Thoracic aorta (tissue), 2 donors: ENCODE measurements at regions not wholly inside any gene's neighbourhood (a gene's known extent, or its start where the extent isn't known, plus 50 kb on each side); places are given as distances from the start of the nearest gene placed in this dataset.

Source experiments
- ATAC-seq: fragments of 150-250 bp; one replicate; pipeline ENCODE4 v1.8.0; 2017; ENCODE audit warnings: low read depth; ENCODE audit not compliant: insufficient number of reproducible peaks, low FRiP score
- DNase-seq: peaks from one replicate; pipeline ENCODE4 v3.0.0-alpha.2; 2020; ENCODE audit warnings: low spot score
- H3K27ac ChIP-seq, 2 donors: fragments of 200-600 bp; sonication (generic); 1 replicate in 1 of 2; 2 replicates in 1 of 2; pipeline ENCODE4 v1.5.1; 2016; ENCODE audit warnings: mild to moderate bottlenecking in 2 of 2, moderate library complexity in 2 of 2
- H3K27me3 ChIP-seq: fragments of 200-600 bp; sonication (generic); replicated peaks from 2 replicates; pipeline ENCODE4 v1.6.0; 2016; ENCODE audit warnings: mild to moderate bottlenecking; ENCODE audit not compliant: insufficient read depth
- H3K36me3 ChIP-seq: fragments of 200-600 bp; sonication (generic); one replicate; pipeline ENCODE4 v1.5.1; 2016
- H3K4me1 ChIP-seq, 2 donors: fragments of 200-600 bp; sonication (generic); 1 replicate in 1 of 2; 2 replicates in 1 of 2; pipeline versions ENCODE4 v1.5.1 to v1.6.0; 2016; ENCODE audit warnings: low read depth in 2 of 2, mild to moderate bottlenecking in 1 of 2; ENCODE audit not compliant: control insufficient read depth in 1 of 2
- H3K4me3 ChIP-seq: fragments of 200-600 bp; sonication (generic); 2 replicates; pipeline ENCODE4 v1.5.1; 2016; ENCODE audit warnings: mild to moderate bottlenecking
- H3K9me3 ChIP-seq: fragments of 200-600 bp; sonication (generic); 2 replicates; pipeline ENCODE4 v1.5.1; 2016
- TF ChIP-seq, protein P1 (sequence below): fragments of 200-600 bp; sonication (generic); IDR thresholded peaks from one replicate; pipeline ENCODE4 v1.5.1; 2019; ENCODE audit warnings: antibody characterized with exemption

DNA sequence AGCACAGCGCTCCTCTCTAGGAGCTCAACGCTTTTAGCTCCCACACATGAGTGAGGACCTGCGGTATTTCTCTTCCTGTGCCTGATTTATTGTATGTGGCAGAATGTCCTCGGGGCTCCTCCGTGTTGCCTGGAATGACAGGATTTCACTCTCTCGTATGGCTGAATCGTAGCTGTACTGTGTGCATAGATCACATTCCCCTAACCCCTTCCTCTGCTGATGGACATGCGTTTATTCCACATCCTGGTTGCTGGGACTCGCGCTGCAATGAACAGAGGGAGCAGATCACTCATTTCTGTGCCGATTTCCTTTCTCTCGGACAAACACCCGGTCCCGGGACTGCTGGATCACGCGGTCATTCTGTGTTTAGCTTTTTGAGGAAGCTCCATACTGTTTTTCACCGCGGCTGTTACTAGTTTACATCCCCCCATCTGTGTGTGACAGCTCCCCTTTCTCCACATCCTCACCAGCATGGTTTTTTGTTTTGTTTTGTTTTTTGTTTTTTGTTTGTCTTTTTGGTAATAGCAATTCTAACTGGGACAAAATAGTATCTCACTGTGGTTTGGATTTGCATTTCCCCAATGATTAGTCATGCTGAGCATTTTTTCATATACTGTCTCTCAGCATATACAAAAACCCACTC, 76.3 kb downstream of the FOXL3 start:
- DNase-seq: no peak
- Histone ChIP-seq H3K4me3 (peak overlapping the region; percentile 19), H3K27ac (no peak overlapping the region), H3K36me3 (no peaks in the 10 kb centered on the region), H3K9me3 (no peaks in the 10 kb centered on the region), H3K4me1 (no peaks in the 10 kb centered on the region), H3K27me3 (no peaks in the 10 kb centered on the region)
- TF ChIP-seq, protein P1, sequence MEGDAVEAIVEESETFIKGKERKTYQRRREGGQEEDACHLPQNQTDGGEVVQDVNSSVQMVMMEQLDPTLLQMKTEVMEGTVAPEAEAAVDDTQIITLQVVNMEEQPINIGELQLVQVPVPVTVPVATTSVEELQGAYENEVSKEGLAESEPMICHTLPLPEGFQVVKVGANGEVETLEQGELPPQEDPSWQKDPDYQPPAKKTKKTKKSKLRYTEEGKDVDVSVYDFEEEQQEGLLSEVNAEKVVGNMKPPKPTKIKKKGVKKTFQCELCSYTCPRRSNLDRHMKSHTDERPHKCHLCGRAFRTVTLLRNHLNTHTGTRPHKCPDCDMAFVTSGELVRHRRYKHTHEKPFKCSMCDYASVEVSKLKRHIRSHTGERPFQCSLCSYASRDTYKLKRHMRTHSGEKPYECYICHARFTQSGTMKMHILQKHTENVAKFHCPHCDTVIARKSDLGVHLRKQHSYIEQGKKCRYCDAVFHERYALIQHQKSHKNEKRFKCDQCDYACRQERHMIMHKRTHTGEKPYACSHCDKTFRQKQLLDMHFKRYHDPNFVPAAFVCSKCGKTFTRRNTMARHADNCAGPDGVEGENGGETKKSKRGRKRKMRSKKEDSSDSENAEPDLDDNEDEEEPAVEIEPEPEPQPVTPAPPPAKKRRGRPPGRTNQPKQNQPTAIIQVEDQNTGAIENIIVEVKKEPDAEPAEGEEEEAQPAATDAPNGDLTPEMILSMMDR: no peak
- no peak for ATAC-seq

DNA sequence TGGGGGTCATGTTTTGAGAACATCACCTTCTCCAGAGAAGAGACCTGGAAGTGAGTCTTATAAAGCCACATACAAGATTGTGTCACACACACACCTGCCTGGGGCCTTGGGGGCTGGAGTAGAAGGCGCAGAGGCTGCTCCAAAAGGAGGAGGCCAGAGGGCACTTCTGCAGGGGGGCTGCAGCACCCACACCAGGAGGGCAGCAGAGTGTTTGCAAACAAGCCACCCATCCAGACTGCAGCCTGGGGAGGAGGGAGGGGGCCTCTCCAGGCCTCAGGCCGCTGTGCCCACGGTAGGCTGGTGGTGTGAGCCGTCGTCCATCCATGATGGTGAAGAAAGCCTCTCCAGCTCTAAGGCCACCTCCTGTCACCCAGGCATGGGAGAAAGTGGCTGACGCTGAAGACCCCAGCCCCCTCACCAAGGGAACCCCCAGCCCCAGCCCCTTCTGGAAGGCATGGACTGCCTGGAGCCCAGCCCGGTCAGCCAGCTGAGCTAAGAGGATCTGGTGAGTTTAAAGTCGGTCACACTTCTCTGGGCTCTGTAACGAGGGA, 77.5 kb downstream of the FOXL3 start:
- no peaks in the 10 kb centered on the region for H3K27me3 ChIP-seq
- H3K4me3 ChIP-seq: no peak overlapping the region
- DNase-seq (no peak), ATAC-seq (no peak)
- H3K9me3 ChIP-seq: no peaks in the 10 kb centered on the region
- H3K36me3 ChIP-seq: no peaks in the 10 kb centered on the region
- TF ChIP-seq, protein P1: no peak
- no peaks in the 10 kb centered on the region for H3K4me1 ChIP-seq
- H3K27ac ChIP-seq: no peak overlapping the region

DNA sequence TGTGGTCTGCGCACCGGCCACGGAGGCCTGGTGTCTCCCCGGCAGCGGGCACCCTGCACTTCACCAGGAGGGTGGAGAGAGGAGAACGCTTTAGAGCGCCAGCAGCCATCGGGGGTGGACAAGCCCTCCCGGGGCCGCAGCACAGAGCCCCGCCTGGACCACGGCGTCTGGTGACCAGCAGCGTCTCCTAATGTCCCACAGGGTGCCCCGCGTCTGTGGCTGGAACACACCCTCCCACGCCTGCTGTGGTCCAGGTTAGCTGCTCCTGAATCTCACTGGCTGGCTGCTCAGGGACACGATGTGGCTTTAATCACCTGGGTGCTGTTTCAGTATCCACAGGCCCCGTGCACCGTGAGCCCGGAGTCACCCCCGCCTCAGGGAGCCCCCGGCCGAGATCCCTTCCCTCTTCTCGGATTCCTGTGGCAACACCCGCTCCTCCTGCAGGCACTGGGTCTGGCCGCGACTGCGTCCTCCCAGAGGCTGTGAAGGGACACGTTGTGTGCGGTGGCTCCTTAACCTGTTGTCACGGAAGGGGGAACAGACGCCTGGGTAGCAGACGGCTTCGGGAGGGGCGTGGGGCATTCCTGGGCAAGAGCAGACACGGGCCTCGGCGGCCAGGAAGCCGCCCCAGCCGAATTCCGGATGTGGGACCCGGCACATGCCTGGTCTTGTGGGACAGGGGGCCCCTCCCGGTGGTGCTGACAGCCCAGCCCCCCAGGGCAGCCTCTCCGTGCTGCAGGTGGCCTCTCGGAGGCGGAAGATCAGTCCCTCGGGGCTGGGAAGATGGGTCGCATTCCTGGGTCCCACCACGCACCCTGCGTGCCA, 78.9 kb downstream of the FOXL3 start:
- H3K27ac ChIP-seq: no peak overlapping the region
- no peak for DNase-seq
- TF ChIP-seq, protein P1: no peak

DNA sequence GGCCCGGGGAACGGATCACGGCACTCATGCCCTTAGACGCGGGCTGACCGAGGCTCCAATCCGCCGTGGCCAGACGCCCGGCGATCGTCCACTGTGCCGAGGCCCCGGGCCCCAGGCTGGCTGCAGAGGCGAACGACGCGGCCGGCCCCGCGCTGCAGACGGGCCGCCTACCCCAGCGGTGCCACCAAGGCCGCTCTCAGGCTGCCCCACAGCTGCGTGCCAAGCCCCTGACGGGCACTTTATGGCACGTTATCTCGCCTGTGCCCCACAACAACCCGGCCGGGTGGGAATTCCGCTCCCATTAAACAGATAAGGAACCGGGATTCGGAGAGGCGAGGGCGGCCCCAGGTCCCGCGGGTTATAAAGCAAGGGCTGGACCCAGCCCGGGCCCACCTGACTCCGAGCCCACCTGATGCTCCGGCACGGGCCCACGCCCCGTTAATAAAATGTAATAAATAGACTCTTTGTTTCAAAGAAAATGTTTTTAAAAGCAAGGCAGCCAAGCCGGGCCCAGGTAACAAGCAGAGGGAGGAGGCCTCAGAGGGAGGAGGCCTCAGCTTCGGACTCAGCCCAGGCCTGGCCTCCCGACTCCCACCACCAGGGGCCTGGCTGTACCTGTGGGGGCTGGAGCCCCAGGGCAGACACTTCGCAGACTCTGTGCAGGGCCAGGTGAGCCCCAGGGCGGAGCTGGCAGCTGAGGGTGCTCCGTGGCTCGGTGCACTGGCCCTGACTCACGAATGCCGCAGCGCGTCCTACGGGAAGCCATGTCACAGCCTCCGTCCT, 79.7 kb downstream of the FOXL3 start:
- TF ChIP-seq, protein P1: no peak
- no peak for DNase-seq
- Histone ChIP-seq H3K27ac (no peak overlapping the region), H3K9me3 (no peaks in the 10 kb centered on the region), H3K36me3 (no peaks in the 10 kb centered on the region), H3K27me3 (no peaks in the 10 kb centered on the region), H3K4me3 (no peak overlapping the region), H3K4me1 (peaks cover 0 to 11% of the 10 kb centered on the region in 2 donors)
- ATAC-seq: no peak

More for the DNA sequence above, 78.9 kb downstream of the FOXL3 start:
- Histone ChIP-seq H3K36me3 (no peaks in the 10 kb centered on the region), H3K4me3 (no peak overlapping the region), H3K27me3 (no peaks in the 10 kb centered on the region), H3K9me3 (no peaks in the 10 kb centered on the region), H3K4me1 (peaks cover 0 to 11% of the 10 kb centered on the region in 2 donors)
- ATAC-seq: no peak

DNA sequence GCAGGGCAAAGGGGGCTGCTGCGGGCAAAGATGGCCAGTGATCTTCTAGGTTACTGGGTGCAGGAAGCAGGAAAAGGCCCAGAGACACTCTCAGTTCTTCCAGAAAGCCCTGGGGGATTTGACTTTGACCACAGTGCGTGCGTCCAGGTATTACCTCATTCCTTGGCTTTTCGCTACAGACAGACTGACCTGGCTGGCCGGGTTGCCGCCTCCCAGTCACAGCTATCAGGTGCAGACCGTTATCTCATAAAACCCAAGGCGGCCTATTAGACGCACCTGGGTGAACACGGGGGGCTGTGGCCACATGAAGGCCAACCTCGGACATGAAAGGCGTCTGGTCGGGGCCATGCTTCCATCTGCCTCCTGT, 80.3 kb downstream of the FOXL3 start:
- H3K27me3 ChIP-seq: no peaks in the 10 kb centered on the region
- DNase-seq: no peak
- no peak overlapping the region for H3K27ac ChIP-seq
- H3K4me3 ChIP-seq: no peak overlapping the region
- TF ChIP-seq, protein P1: no peak
- H3K4me1 ChIP-seq: peaks cover 0 to 11% of the 10 kb centered on the region in 2 donors
- ATAC-seq: no peak
- H3K9me3 ChIP-seq: no peaks in the 10 kb centered on the region
- H3K36me3 ChIP-seq: no peaks in the 10 kb centered on the region
